ENCODE measurements at regions not wholly inside any gene's neighbourhood (a gene's known extent, or its start where the extent isn't known, plus 50 kb on each side); places are given as distances from the start of the nearest gene placed in this dataset.

DNA sequence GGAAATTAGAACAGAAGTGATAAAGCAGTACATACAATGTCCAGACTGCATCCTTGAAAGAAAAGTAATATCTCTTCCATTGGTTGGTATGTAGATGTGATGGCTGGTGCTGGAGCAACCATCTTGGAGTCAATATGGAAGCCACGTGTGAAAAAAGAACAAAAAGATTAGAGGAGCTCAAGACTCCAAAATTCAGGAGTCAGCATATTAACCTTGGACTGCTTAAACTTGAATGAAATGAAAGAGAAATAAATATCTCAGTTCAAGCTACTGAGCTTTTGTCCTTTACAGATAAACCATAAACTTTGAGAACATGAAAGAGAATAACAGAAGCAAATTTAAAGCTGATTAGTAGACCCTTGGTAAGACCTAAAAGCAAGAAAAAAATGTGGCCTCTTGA lies 197.9 kb downstream of the HS3ST3B1 start:
- no peak for TF ChIP-seq POLR2A (IDR thresholded peaks at IDR 0.05)
- TF ChIP-seq, protein P1, sequence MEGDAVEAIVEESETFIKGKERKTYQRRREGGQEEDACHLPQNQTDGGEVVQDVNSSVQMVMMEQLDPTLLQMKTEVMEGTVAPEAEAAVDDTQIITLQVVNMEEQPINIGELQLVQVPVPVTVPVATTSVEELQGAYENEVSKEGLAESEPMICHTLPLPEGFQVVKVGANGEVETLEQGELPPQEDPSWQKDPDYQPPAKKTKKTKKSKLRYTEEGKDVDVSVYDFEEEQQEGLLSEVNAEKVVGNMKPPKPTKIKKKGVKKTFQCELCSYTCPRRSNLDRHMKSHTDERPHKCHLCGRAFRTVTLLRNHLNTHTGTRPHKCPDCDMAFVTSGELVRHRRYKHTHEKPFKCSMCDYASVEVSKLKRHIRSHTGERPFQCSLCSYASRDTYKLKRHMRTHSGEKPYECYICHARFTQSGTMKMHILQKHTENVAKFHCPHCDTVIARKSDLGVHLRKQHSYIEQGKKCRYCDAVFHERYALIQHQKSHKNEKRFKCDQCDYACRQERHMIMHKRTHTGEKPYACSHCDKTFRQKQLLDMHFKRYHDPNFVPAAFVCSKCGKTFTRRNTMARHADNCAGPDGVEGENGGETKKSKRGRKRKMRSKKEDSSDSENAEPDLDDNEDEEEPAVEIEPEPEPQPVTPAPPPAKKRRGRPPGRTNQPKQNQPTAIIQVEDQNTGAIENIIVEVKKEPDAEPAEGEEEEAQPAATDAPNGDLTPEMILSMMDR (IDR thresholded peaks at IDR 0.05), result no peak

Measured in Peyer's patch (tissue), 4 donors.